NCI-H82 treated with DMSO at 0.1 percent for 48 hours (cell line): ENCODE measurements at regions not wholly inside any gene's neighbourhood (a gene's known extent, or its start where the extent isn't known, plus 50 kb on each side); places are given as distances from the start of the nearest gene placed in this dataset.
"Not testable (repeated sequence)": the region's sequence is repeated elsewhere in the genome, so short reads cannot be mapped to it uniquely, and the experiment has no call there.

ENCODE experiments used
- DNase-seq: peaks from one replicate; lab custom pipeline; 2025; ENCODE audit not compliant: unreplicated experiment; lab: John Stamatoyannopoulos, UW

GRCh38 chr2:75432761-75433361 lies 127.9 kb downstream of the EVA1A start:
- no peak for DNase-seq

GRCh38 chr2:75431763-75432162 lies 129.0 kb downstream of the EVA1A start:
- DNase-seq: no peak

GRCh38 chr2:75431276-75431675 lies 129.5 kb downstream of the EVA1A start:
- DNase-seq: no peak

- not testable (repeated sequence) for DNase-seq
Measured at GRCh38 chr2:75430449-75430848, 130.3 kb downstream of the EVA1A start.

DNA sequence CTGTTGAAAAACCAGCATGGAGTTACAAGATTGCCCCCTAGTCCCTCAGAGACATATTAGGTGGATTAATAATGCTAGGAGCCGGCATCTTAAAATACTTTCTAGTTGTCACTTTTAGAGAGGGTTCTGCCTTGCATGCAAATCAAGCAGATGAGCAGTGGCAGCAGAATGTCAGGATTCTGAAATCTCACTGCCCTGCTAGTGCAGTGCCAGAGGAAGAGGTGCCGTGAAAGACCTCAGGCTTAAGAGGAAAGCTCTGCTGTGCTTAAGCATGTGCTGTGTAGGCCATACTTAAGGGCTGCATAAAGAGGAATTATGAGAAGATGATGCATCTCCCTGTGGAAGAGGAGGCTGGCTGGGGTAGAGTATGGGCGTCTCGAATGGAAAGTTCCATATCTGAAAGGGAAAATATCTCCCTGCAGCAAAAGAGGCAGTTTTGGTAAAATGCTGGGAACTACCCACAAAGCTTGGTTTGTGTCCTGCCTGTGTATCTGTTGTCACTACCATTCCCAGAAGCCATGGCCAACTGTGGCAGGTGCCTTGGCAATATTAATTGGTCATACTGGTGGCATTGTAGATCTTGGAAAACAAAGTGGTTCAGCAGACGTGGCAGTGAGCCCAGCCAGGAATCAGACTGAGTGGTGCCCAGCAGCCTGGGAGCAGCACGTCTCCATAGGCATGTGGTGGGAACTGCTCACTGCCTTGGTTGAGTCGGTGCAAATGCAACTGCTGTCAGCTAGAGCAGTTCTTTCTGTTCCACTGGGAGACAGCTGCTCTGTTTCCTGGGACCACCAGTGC lies 131.9 kb downstream of the EVA1A start:
- no peak for DNase-seq

DNA sequence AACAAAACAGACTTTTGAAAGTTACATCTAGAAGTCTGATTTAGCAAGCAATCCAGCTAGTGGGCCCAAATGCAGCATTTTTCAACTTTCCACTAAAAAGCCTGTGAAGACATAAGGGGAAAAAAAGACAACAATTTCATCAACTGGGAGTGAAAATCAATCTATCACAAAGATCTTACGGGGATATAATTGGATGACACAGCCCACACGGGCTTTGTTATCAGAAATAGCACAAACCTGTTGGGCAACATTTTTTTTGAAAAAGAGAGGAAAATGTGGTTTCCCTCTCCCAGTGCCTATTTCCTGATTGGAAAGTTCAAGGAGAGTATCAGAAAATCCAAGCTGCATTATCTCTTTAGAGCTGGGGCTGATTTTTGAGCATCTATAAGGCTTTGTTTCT lies 132.7 kb downstream of the EVA1A start:
- DNase-seq: no peak

DNA sequence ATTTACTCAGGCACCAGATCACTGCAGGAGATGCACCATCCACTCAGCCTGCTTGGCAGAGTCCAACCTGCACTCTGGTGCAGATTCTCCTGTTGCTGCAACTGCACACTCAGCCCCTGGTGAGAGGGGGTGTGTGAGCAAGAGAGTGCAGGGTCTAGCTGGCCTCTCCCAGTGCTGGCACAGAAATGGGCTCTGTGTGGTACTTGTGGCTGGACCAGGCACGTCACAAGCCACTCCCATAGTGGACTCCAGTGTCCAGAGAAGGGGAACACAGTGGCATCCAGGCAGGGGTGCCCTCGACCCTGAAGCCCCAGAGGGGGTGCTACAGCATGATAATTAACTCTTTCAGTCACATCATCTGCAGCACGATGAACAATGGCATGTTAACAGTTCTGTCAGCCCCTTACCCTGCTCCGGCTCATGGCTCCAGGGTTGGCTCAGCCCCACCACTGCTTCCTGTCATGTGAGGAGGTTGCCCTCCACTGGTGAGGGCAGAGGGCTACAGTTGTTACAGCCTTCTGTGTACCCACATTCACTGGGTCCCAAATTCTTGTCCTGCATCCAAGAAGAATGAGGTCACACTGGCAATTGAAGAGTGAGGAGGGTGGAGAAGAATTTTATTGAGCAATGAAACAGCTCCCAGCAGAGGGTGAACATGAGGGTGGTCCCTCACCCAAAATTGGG lies 135.7 kb downstream of the EVA1A start:
- DNase-seq: no peak

DNA sequence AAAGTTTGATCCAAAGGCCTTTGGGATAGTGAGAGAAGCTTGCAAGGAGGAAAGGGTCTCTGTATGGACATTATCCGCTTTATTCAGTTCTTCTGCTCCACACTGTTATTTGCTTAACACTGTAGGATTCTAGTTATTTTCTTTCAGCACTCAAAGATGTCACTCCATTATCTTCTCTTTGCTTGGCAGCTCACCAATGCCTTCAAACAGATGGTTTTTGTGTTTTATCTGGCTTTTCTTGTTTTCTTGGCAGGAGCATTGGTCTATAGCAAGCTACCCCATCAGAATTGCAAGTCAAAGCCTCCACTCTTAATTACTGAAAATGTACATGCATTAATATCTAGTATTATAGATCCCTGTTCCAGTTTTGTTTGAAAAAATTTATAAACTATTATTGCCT lies 138.8 kb downstream of the EVA1A start:
- DNase-seq: no peak

DNA sequence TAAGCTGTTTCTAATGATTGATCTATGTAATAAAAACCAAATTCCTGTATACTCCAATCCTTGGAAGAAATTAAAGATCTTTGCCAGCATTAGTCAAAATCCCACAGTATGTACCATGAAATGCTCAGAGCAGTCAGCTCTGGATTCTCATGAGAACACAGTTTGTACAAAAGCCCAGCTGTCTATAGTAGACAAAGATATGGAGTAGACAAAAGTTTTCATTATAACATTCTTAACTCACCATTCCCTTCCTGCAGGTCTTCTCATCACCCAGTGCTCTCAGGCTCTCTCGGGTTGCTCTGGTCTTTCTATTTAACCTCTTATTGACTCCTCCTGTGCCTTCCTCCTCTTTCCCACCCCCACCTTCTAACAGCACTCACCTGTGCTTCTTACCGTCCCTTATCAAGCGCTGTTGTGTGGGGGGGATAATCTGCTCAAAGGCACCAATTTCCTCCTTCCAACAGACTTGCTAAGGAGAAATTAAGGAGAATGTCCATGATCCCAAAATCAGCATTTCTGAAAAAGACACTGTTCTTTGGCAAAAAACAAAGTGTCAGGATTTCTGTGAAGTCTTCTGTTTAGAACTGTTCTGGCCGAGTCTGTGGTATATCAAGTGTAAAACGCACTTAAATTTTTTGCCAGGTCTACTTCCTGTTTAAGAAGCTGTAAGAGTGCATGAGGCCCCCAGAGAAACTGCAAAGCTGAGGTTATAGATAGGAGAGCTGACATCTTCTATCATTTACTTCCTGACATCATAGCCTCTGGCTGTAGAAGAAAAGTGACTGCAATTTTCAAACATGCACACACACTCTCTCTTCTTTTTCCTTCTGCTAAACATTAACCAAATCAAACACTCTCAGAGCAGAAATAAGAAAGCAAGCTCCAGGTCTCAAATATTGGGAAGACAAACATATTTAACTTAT lies 144.1 kb downstream of the EVA1A start:
- DNase-seq: no peak

- no peak for DNase-seq
Measured at GRCh38 chr2:75415731-75416130, 145.0 kb downstream of the EVA1A start.

GRCh38 chr2:75415111-75415626 lies 145.6 kb downstream of the EVA1A start:
- DNase-seq: no peak

GRCh38 chr2:75411574-75411973 lies 149.2 kb downstream of the EVA1A start:
- DNase-seq: no peak

DNA sequence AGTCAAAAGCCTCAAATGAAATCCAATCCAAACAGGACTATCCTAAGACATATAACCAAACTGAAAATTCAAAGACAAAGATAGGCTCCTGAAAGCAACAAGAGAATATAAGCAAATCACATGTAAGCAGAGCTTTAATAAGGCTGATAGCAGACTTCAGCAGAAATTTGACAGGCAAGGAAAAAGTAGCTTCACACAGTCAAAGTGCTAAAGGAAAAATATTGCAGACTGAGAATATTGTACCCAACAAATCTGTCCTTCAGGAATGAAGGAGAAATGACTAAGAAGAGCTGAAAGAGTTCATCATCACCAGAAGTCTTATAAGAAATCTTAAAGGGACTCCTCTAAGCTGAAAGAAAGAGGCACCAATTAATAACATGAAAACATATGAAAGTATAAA lies 150.0 kb downstream of the EVA1A start:
- no peak for DNase-seq

DNA sequence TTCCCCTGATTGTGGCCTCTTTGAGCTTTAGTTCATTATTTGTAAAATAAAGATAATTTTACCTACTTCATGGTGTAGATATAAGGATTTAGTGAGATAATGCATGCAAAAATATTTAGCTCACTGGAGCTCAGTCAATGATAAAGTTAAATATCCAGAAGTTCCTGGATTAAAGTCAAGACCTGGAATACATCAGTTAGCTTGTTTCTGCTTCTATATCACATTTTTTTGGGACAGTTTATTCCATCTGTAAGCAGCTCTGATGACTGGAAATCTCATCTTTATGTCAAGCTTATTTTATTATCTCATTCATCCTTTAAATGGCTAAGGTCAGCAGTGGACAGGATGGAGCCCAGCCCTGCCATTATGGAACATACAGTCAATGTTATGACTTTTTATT lies 152.0 kb downstream of the EVA1A start:
- DNase-seq: no peak

- DNase-seq: no peak
Measured at GRCh38 chr2:75407038-75407530, 153.7 kb downstream of the EVA1A start.

GRCh38 chr2:75406131-75406581 lies 154.6 kb downstream of the EVA1A start:
- no peak for DNase-seq

GRCh38 chr2:75405000-75405399 lies 155.7 kb downstream of the EVA1A start:
- no peak for DNase-seq

DNA sequence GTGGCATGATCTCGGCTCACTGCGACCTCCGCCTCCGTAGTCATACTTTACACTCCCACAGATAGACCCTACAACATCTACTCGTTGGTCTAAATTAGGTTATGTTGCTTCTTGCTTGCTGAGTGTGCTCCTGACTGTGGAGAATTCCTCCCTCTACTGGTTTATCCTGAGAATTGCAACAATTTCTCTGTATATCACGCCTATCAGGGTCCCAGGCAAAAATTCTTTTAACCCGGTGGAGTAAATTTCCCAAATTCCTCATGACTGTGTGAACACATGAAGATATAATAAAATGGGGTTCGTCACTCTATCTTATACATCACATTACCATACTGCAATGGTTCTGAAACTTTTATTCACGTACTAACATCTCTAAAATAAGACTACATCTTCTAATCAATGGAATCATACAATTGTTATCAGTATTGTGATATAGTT lies 156.7 kb downstream of the EVA1A start:
- peak; percentile 49 for DNase-seq

DNA sequence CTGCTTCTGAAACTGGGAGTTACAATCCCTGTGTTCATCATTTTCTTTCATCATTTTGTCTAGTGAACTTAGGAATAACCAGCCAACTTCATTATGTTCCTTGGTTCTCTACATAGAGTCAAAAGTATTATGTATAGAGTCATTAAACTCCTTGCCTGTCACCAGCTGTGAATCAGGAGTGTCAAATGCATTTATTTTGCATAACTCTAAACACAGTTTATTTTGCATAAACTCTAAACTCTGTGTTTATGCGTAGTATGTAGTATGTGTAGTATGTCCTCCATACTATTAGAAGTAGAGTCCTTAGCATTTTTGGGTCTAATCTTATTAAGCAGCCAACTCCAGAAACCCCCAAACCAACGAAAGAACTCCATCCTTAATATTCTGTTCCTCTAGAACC lies 164.4 kb downstream of the EVA1A start:
- DNase-seq: no peak

DNA sequence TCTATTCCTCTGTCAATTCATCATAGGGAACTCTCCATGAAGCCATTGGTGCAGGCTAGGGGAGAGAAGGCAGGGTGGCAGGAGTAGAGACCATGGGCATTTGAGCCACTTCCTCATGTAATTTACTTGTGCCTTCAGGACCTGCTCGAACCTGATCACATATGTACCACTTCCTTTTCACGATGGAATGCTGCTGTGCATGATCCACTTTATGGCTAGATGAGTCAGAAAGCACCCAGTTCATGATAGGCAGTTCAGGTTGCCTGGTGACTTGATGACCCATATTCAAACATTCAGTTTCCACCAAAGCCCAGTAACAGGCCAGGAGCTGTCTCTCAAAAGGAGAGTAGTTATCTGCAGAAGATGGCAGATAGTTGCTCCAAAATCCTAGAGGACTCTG lies 166.0 kb downstream of the EVA1A start:
- DNase-seq: not testable (repeated sequence)

GRCh38 chr2:75390169-75390568 lies 170.6 kb downstream of the EVA1A start:
- DNase-seq: no peak
